ENCODE measurements at regions not wholly inside any gene's neighbourhood (a gene's known extent, or its start where the extent isn't known, plus 50 kb on each side); places are given as distances from the start of the nearest gene placed in this dataset.

- no peak for TF ChIP-seq CTCF (IDR thresholded peaks at IDR 0.05)
- TF ChIP-seq POLR2A (IDR thresholded peaks at IDR 0.05) = no peak
These were observed 369.1 kb upstream of the XYLT1 start for GRCh38 chr16:17839907-17840306.
